ENCODE measurements at regions not wholly inside any gene's neighbourhood (a gene's known extent, or its start where the extent isn't known, plus 50 kb on each side); places are given as distances from the start of the nearest gene placed in this dataset.

DNA sequence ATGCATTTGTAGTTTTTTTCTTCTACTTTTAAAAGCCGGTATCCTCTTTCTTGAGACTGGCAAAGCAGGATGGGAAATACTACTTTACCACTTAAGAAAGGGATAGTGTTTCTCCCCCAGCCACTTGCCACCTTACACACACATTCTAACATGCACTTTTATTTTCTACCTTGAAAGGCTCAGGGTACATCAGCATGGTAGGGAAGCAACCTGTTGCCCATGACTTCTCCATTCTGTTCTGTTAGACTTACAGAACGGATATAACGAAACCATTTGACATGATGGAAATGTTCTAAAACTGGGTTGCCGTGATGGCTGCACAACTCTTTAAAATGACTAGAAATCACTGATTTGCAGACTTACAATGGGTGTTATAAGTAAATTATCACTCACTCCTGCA, 405.5 kb downstream of the SHQ1 start:
- no CpG with 5 or more reads among the region's 4 CpGs for WGBS (ENCODE audit: insufficient coverage)
- no peak overlapping the region for H2AFZ ChIP-seq (ENCODE audit: insufficient read depth, low read depth, low read length, poor library complexity, severe bottlenecking)
- H4K20me1 ChIP-seq (ENCODE audit: insufficient read depth, low read length), result peaks cover 90% of the 10 kb centered on the region
- peaks cover 13 to 23% of the 10 kb centered on the region in 2 donors for H3K36me3 ChIP-seq (replicated peaks in 1 of 2; ENCODE audit: control insufficient read depth in 1 of 2, insufficient read depth in 2 of 2, low read length in 2 of 2)
- peak overlapping the region; percentile 16 for H3K4me2 ChIP-seq (replicated peaks; ENCODE audit: extremely low read depth, low read length, poor library complexity, severe bottlenecking)
- H3K9me3 ChIP-seq (replicated peaks in 1 of 2; ENCODE audit: control insufficient read depth in 1 of 2, insufficient read depth in 1 of 2, low read length in 2 of 2), result no peaks in the 10 kb centered on the region
- TF ChIP-seq, protein P1, sequence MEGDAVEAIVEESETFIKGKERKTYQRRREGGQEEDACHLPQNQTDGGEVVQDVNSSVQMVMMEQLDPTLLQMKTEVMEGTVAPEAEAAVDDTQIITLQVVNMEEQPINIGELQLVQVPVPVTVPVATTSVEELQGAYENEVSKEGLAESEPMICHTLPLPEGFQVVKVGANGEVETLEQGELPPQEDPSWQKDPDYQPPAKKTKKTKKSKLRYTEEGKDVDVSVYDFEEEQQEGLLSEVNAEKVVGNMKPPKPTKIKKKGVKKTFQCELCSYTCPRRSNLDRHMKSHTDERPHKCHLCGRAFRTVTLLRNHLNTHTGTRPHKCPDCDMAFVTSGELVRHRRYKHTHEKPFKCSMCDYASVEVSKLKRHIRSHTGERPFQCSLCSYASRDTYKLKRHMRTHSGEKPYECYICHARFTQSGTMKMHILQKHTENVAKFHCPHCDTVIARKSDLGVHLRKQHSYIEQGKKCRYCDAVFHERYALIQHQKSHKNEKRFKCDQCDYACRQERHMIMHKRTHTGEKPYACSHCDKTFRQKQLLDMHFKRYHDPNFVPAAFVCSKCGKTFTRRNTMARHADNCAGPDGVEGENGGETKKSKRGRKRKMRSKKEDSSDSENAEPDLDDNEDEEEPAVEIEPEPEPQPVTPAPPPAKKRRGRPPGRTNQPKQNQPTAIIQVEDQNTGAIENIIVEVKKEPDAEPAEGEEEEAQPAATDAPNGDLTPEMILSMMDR (IDR thresholded peaks at IDR 0.05), result no peak
- H3K9me3 Mint-ChIP-seq, result peaks cover 0 to 4% (median 0%) of the 10 kb centered on the region in 7 donors
- intact Hi-C loops (cut with micrococcal nuclease), result loop anchor here in 1 of 2 donors (10.0 kb wide), 2 partner anchors 182 to 382 kb away; no protein-coding TSS in a partner anchor
- peak overlapping the region; percentile 11 to 43 for H3K4me3 Mint-ChIP-seq
- H3K9ac ChIP-seq (ENCODE audit: insufficient read depth, low read length, poor library complexity, severe bottlenecking), result no peak overlapping the region
- H3K4me1 Mint-ChIP-seq, result peaks cover 82% of the 10 kb centered on the region
- DNase-seq, result peak in 1 of 3 donors; percentile 24
- H3K27me3 Mint-ChIP-seq (ENCODE audit: low read depth in 3 of 3), result peaks cover 0 to 2% (median 0%) of the 10 kb centered on the region in 3 donors
- peaks cover 51 to 65% of the 10 kb centered on the region in 2 donors for H3K36me3 Mint-ChIP-seq
- no peak overlapping the region for H3K27ac ChIP-seq (ENCODE audit: low read depth in 1 of 2, low read length in 2 of 2)
- no peak overlapping the region for H3K27ac Mint-ChIP-seq
- H3K79me2 ChIP-seq (ENCODE audit: insufficient read depth, low read length), result peaks cover 90% of the 10 kb centered on the region
- peaks cover 36 to 77% of the 10 kb centered on the region in 2 donors for H3K4me1 ChIP-seq (ENCODE audit: control insufficient read depth in 1 of 2, insufficient read depth in 2 of 2, low read length in 2 of 2)
- H3K4me3 ChIP-seq (replicated peaks in 1 of 3; ENCODE audit: low read depth in 2 of 3, low read length in 3 of 3), result no peak overlapping the region
- no peaks in the 10 kb centered on the region for H3K27me3 ChIP-seq (ENCODE audit: control insufficient read depth in 2 of 2, insufficient read depth in 2 of 2, low read length in 2 of 2)

DNA sequence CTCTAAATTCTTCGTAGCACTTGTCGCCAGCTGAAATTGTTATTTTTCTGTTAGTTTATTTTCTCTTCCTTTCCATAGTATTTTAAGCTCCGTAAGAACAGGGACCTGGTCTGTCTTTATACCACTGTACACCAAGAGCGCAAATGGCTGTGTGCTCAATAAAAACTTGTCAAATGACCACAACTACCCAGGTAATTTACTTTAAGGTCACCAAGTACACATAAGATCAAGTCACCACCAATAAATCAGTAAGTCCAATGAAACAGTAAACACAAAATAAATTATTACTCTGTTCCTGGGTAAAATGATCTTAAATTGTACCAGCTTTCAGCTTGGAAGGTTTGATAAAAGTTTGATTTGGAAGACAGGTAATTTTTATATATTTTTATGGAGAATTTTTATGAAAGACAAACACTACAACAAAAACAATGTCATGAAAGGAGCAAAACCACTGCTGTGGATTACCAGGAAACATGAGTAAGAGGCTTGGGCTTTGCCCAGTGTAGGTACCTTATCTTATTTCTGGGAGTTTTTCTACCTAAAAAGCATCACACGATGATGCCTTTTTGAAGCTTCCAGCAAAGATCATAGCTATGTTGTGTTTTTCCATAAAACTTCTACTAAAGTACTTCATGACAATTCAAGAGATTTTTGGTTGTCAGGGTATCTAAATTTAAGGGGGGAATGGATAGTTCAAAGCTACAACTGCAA, 406.8 kb downstream of the SHQ1 start:
- peaks cover 32 to 72% of the 10 kb centered on the region in 2 donors for H3K4me1 ChIP-seq (ENCODE audit: control insufficient read depth in 1 of 2, insufficient read depth in 2 of 2, low read length in 2 of 2)
- Mint-ChIP-seq H3K27ac (peak overlapping the region in 1 of 7 donors; percentile 4), H3K36me3 (peaks cover 56 to 72% of the 10 kb centered on the region in 2 donors), H3K9me3 (peaks cover 0 to 2% (median 0%) of the 10 kb centered on the region in 7 donors), H3K4me1 (peaks cover 80% of the 10 kb centered on the region), H3K4me3 (no peak overlapping the region), H3K27me3 (ENCODE audit: low read depth in 3 of 3) (peaks cover 0 to 2% (median 0%) of the 10 kb centered on the region in 3 donors)
- H2AFZ ChIP-seq (ENCODE audit: insufficient read depth, low read depth, low read length, poor library complexity, severe bottlenecking), result no peak overlapping the region
- H3K9ac ChIP-seq (ENCODE audit: insufficient read depth, low read length, poor library complexity, severe bottlenecking), result no peak overlapping the region
- peaks cover 16 to 23% of the 10 kb centered on the region in 2 donors for H3K36me3 ChIP-seq (replicated peaks in 1 of 2; ENCODE audit: control insufficient read depth in 1 of 2, insufficient read depth in 2 of 2, low read length in 2 of 2)
- H3K9me3 ChIP-seq (replicated peaks in 1 of 2; ENCODE audit: control insufficient read depth in 1 of 2, insufficient read depth in 1 of 2, low read length in 2 of 2), result no peaks in the 10 kb centered on the region
- DNase-seq, result no peak
- peaks cover 100% of the 10 kb centered on the region for H3K79me2 ChIP-seq (ENCODE audit: insufficient read depth, low read length)
- H4K20me1 ChIP-seq (ENCODE audit: insufficient read depth, low read length), result peaks cover 100% of the 10 kb centered on the region
- H3K4me3 ChIP-seq (replicated peaks in 1 of 3; ENCODE audit: low read depth in 2 of 3, low read length in 3 of 3), result no peak overlapping the region
- WGBS (ENCODE audit: insufficient coverage), result 93% methylated on average over 2 of the region's 5 CpGs
- intact Hi-C loops (cut with micrococcal nuclease), result loop anchor here in 1 of 2 donors (10.0 kb wide), 2 partner anchors 183 to 383 kb away; no protein-coding TSS in a partner anchor
- H3K27ac ChIP-seq (ENCODE audit: low read depth in 1 of 2, low read length in 2 of 2), result no peak overlapping the region
- H3K4me2 ChIP-seq (replicated peaks; ENCODE audit: extremely low read depth, low read length, poor library complexity, severe bottlenecking), result no peak overlapping the region
- TF ChIP-seq, protein P1 (IDR thresholded peaks at IDR 0.05), result no peak
- H3K27me3 ChIP-seq (ENCODE audit: control insufficient read depth in 2 of 2, insufficient read depth in 2 of 2, low read length in 2 of 2), result no peaks in the 10 kb centered on the region
